WTC11 (cell line): ENCODE measurements at regions not wholly inside any gene's neighbourhood (a gene's known extent, or its start where the extent isn't known, plus 50 kb on each side); places are given as distances from the start of the nearest gene placed in this dataset.

Experiments used
- ATAC-seq: fragments of 200-7000 bp; cut with Tn5 transposase; 2 replicates; pipeline ENCODE4 v1.10.0; 2021; ENCODE audit warnings: mild to moderate bottlenecking, moderate library complexity
- CTCF ChIA-PET: fragments of 300-600 bp; sonication (Branson Sonifier 250); formaldehyde crosslinking; loops from one replicate; lab custom pipeline; 2021; ENCODE audit warnings: antibody characterized with exemption; lab: Charles Lee
- POLR2A ChIA-PET: fragments of 350-600 bp; sonication (Branson Sonifier 250); formaldehyde crosslinking; loops from one replicate; lab custom pipeline; 2021; ENCODE audit warnings: antibody characterized with exemption; lab: Charles Lee
- DNase-seq: peaks from one replicate; pipeline ENCODE4 v3.0.0; 2021; ENCODE audit warnings: low spot score
- H3K27ac Mint-ChIP-seq: 2 replicates; pipeline ENCODE4 v1.8.0; 2021; ENCODE audit warnings: mixed read lengths
- H3K27me3 Mint-ChIP-seq: 2 replicates; pipeline ENCODE4 v1.8.0; 2021; ENCODE audit warnings: low read depth, mild to moderate bottlenecking, moderate library complexity, mixed read lengths
- H3K36me3 Mint-ChIP-seq: 2 replicates; pipeline ENCODE4 v1.8.0; 2021; ENCODE audit warnings: mixed read lengths
- H3K4me1 Mint-ChIP-seq: 2 replicates; pipeline ENCODE4 v1.8.0; 2022; ENCODE audit warnings: mixed read lengths
- H3K4me3 Mint-ChIP-seq: 2 replicates; pipeline ENCODE4 v1.8.0; 2021; ENCODE audit warnings: mild to moderate bottlenecking, moderate library complexity, mixed read lengths
- H3K9me3 Mint-ChIP-seq: 2 replicates; pipeline ENCODE4 v1.8.0; 2021; ENCODE audit warnings: mixed read lengths
- ATF1 ChIP-seq: sonication (generic); formaldehyde crosslinking; IDR thresholded peaks from 2 replicates; pipeline ENCODE4 v1.8.1; 2023; ENCODE audit warnings: mild to moderate bottlenecking, moderate library complexity, missing genetic modification reagents
- ESRRA ChIP-seq: sonication (generic); formaldehyde crosslinking; IDR thresholded peaks from 2 replicates; pipeline ENCODE4 v1.8.1; 2022; ENCODE audit warnings: mild to moderate bottlenecking, missing genetic modification reagents, borderline replicate concordance
- FOXJ3 ChIP-seq: sonication (generic); formaldehyde crosslinking; IDR thresholded peaks from 2 replicates; pipeline ENCODE4 v1.9.0; 2021; ENCODE audit warnings: missing genetic modification reagents, mild to moderate bottlenecking, borderline replicate concordance
- GTF2I ChIP-seq: fragments of 250-450 bp; sonication (Bioruptor Pico); conservative IDR thresholded peaks from 2 replicates; pipeline ENCODE4 v1.4.0; 2021; ENCODE audit warnings: mild to moderate bottlenecking
- HMGA2 ChIP-seq: fragments of 250-450 bp; sonication (Bioruptor Pico); IDR thresholded peaks from 2 replicates; pipeline ENCODE4 v1.4.0; 2021; ENCODE audit warnings: mild to moderate bottlenecking, moderate library complexity
- MXD4 ChIP-seq: fragments of 250-450 bp; sonication (Bioruptor Pico); IDR thresholded peaks from 2 replicates; pipeline ENCODE4 v1.8.0; 2021; ENCODE audit warnings: mild to moderate bottlenecking, moderate library complexity, borderline replicate concordance
- NFATC4 ChIP-seq: fragments of 250-450 bp; sonication (Bioruptor Pico); IDR thresholded peaks from 2 replicates; pipeline ENCODE4 v1.9.0; 2021; ENCODE audit warnings: mild to moderate bottlenecking
- NFE2L1 ChIP-seq: sonication (generic); formaldehyde crosslinking; IDR thresholded peaks from 2 replicates; pipeline ENCODE4 v1.8.1; 2023; ENCODE audit warnings: missing genetic modification reagents
- NR2C2 ChIP-seq: sonication (generic); formaldehyde crosslinking; IDR thresholded peaks from 2 replicates; pipeline ENCODE4 v1.8.0; 2022; ENCODE audit warnings: mild to moderate bottlenecking, missing genetic modification reagents
- ZNF281 ChIP-seq: sonication (generic); formaldehyde crosslinking; IDR thresholded peaks from 2 replicates; pipeline ENCODE4 v1.8.0; 2023; ENCODE audit warnings: mild to moderate bottlenecking, missing genetic modification reagents
- ZNF416 ChIP-seq: fragments of 250-450 bp; sonication (Bioruptor Pico); IDR thresholded peaks from 2 replicates; pipeline ENCODE4 v1.9.0; 2021; ENCODE audit warnings: mild to moderate bottlenecking, inconsistent platforms
- ZNF671 ChIP-seq: fragments of 250-450 bp; sonication (Bioruptor Pico); IDR thresholded peaks from 2 replicates; pipeline ENCODE4 v1.8.0; 2021; ENCODE audit warnings: mild to moderate bottlenecking
- TF ChIP-seq, protein P1 (sequence below): sonication (generic); formaldehyde crosslinking; IDR thresholded peaks from 2 replicates; pipeline ENCODE4 v1.8.0; 2022; ENCODE audit warnings: mild to moderate bottlenecking, missing genetic modification reagents
- TF ChIP-seq, protein P2 (sequence below): sonication (generic); formaldehyde crosslinking; IDR thresholded peaks from 2 replicates; pipeline ENCODE4 v1.8.0; 2023; ENCODE audit warnings: missing genetic modification reagents
- TF ChIP-seq, protein P3 (sequence below): sonication (generic); formaldehyde crosslinking; IDR thresholded peaks from 2 replicates; pipeline ENCODE4 v1.8.0; 2022; ENCODE audit warnings: mild to moderate bottlenecking, missing genetic modification reagents
- TF ChIP-seq, protein P4 (sequence below): fragments of 250-450 bp; sonication (Bioruptor Pico); IDR thresholded peaks from 2 replicates; pipeline ENCODE4 v1.8.0; 2021; ENCODE audit warnings: mild to moderate bottlenecking
- TF ChIP-seq, protein P5 (sequence below): fragments of 250-450 bp; sonication (Bioruptor Pico); IDR thresholded peaks from 2 replicates; pipeline ENCODE4 v1.9.0; 2021; ENCODE audit warnings: mild to moderate bottlenecking, borderline replicate concordance

GRCh38 chr11:27864091-27864491 is 163.8 kb upstream of the BDNF start:
- H3K9me3 Mint-ChIP-seq: no peaks in the 10 kb centered on the region
- ATAC-seq: peak; percentile 35; the same call in 1 of the 2 replicates

GRCh38 chr11:27863637-27864036 is 163.4 kb upstream of the BDNF start:
- H3K4me1 Mint-ChIP-seq: 0 out of 2 replicates have a peak, but pooled peaks cover 7% of the 10 kb centered on the region
- H3K9me3 Mint-ChIP-seq: no peaks in the 10 kb centered on the region
- H3K27me3 Mint-ChIP-seq: peaks cover 11% of the 10 kb centered on the region
- no peaks in the 10 kb centered on the region for H3K36me3 Mint-ChIP-seq
- H3K4me3 Mint-ChIP-seq: no peak overlapping the region
- TF ChIP-seq, protein P1, sequence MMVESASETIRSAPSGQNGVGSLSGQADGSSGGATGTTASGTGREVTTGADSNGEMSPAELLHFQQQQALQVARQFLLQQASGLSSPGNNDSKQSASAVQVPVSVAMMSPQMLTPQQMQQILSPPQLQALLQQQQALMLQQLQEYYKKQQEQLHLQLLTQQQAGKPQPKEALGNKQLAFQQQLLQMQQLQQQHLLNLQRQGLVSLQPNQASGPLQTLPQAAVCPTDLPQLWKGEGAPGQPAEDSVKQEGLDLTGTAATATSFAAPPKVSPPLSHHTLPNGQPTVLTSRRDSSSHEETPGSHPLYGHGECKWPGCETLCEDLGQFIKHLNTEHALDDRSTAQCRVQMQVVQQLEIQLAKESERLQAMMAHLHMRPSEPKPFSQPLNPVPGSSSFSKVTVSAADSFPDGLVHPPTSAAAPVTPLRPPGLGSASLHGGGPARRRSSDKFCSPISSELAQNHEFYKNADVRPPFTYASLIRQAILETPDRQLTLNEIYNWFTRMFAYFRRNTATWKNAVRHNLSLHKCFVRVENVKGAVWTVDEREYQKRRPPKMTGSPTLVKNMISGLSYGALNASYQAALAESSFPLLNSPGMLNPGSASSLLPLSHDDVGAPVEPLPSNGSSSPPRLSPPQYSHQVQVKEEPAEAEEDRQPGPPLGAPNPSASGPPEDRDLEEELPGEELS: no peak
- no peak for TF ChIP-seq ZNF671 (CRISPR knock-in tag)
- no peak for TF ChIP-seq NR2C2 (CRISPR knock-in tag)
- no peak for TF ChIP-seq NFATC4 (CRISPR knock-in tag)
- no peak for TF ChIP-seq ATF1 (CRISPR knock-in tag)
- TF ChIP-seq ESRRA (CRISPR knock-in tag): no peak
- no peak for TF ChIP-seq ZNF281 (CRISPR knock-in tag)
- no peak for TF ChIP-seq NFE2L1
- TF ChIP-seq, protein P2, sequence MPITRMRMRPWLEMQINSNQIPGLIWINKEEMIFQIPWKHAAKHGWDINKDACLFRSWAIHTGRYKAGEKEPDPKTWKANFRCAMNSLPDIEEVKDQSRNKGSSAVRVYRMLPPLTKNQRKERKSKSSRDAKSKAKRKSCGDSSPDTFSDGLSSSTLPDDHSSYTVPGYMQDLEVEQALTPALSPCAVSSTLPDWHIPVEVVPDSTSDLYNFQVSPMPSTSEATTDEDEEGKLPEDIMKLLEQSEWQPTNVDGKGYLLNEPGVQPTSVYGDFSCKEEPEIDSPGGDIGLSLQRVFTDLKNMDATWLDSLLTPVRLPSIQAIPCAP (CRISPR knock-in tag): no peak
- no peak for TF ChIP-seq FOXJ3 (CRISPR knock-in tag)
- TF ChIP-seq, protein P3, sequence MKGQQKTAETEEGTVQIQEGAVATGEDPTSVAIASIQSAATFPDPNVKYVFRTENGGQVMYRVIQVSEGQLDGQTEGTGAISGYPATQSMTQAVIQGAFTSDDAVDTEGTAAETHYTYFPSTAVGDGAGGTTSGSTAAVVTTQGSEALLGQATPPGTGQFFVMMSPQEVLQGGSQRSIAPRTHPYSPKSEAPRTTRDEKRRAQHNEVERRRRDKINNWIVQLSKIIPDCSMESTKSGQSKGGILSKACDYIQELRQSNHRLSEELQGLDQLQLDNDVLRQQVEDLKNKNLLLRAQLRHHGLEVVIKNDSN (CRISPR knock-in tag): no peak
- TF ChIP-seq, all 79 proteins: peak for 0
- peak; percentile 83 for ATAC-seq
- CTCF ChIA-PET: no interaction called here
- no peak for DNase-seq
- POLR2A ChIA-PET: no interaction called here
- H3K27ac Mint-ChIP-seq: no peak overlapping the region

More at GRCh38 chr11:27864091-27864491, 163.8 kb upstream of the BDNF start:
- CTCF ChIA-PET: interaction anchor here (0.8 kb wide), 1 partner anchor 101 kb away, joined by 3 read pairs; no protein-coding TSS in a partner anchor
- Mint-ChIP-seq H3K27me3 (peaks cover 11% of the 10 kb centered on the region), H3K36me3 (no peaks in the 10 kb centered on the region), H3K4me3 (no peak overlapping the region), H3K4me1 (0 out of 2 replicates have a peak, but pooled peaks cover 7% of the 10 kb centered on the region), H3K27ac (no peak overlapping the region)
- no peak for DNase-seq
- POLR2A ChIA-PET: no interaction called here
- TF ChIP-seq HMGA2 (no peak), GTF2I (no peak), MXD4 (CRISPR knock-in tag) (no peak)
- TF ChIP-seq, protein P3 (CRISPR knock-in tag): no peak

DNA sequence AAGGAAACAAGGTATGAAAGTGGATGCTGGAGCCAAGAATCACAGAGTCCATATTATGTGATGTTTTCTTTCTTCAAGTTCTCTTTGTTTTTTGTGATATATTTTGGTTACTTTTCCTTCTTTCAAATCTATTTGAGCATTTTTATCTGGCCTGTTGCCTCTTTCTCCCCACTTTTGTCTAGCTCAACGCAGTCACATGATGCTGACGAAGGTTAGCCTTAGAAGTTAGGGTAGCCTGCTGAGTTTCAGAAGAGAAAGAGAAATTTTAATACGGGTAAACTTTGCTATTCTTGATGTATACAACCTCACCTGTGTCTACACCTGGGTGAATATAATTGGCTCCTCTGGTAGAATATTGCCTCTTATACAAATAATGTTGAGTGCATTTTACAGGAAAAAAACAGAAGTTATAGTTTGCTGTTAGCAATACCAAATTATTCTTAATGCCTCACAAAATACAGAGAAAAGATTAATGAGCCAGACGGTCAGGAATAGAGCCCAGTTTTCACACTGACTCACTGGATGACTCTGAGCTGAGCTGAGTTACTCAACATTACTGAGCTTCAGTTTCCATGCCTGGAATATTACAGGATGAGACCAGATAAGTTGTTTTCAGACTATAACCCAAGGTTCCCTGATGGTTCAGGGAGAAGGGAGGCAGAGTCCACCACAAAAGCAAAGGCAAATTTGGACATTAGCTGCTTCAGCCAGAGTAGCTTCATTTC is 161.6 kb upstream of the BDNF start:
- TF ChIP-seq ATF1 (CRISPR knock-in tag): no peak
- no peak for TF ChIP-seq ZNF416
- TF ChIP-seq, protein P4, sequence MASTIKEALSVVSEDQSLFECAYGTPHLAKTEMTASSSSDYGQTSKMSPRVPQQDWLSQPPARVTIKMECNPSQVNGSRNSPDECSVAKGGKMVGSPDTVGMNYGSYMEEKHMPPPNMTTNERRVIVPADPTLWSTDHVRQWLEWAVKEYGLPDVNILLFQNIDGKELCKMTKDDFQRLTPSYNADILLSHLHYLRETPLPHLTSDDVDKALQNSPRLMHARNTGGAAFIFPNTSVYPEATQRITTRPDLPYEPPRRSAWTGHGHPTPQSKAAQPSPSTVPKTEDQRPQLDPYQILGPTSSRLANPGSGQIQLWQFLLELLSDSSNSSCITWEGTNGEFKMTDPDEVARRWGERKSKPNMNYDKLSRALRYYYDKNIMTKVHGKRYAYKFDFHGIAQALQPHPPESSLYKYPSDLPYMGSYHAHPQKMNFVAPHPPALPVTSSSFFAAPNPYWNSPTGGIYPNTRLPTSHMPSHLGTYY (CRISPR knock-in tag): no peak
- TF ChIP-seq, protein P5, sequence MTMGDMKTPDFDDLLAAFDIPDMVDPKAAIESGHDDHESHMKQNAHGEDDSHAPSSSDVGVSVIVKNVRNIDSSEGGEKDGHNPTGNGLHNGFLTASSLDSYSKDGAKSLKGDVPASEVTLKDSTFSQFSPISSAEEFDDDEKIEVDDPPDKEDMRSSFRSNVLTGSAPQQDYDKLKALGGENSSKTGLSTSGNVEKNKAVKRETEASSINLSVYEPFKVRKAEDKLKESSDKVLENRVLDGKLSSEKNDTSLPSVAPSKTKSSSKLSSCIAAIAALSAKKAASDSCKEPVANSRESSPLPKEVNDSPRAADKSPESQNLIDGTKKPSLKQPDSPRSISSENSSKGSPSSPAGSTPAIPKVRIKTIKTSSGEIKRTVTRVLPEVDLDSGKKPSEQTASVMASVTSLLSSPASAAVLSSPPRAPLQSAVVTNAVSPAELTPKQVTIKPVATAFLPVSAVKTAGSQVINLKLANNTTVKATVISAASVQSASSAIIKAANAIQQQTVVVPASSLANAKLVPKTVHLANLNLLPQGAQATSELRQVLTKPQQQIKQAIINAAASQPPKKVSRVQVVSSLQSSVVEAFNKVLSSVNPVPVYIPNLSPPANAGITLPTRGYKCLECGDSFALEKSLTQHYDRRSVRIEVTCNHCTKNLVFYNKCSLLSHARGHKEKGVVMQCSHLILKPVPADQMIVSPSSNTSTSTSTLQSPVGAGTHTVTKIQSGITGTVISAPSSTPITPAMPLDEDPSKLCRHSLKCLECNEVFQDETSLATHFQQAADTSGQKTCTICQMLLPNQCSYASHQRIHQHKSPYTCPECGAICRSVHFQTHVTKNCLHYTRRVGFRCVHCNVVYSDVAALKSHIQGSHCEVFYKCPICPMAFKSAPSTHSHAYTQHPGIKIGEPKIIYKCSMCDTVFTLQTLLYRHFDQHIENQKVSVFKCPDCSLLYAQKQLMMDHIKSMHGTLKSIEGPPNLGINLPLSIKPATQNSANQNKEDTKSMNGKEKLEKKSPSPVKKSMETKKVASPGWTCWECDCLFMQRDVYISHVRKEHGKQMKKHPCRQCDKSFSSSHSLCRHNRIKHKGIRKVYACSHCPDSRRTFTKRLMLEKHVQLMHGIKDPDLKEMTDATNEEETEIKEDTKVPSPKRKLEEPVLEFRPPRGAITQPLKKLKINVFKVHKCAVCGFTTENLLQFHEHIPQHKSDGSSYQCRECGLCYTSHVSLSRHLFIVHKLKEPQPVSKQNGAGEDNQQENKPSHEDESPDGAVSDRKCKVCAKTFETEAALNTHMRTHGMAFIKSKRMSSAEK (CRISPR knock-in tag): no peak
- ChIA-PET CTCF (no interaction called here), POLR2A (no interaction called here)
- H3K27me3 Mint-ChIP-seq: no peaks in the 10 kb centered on the region; the same call in 1 of the 2 replicates
- no peak overlapping the region for H3K27ac Mint-ChIP-seq
- no peak overlapping the region for H3K4me3 Mint-ChIP-seq
- H3K9me3 Mint-ChIP-seq: no peaks in the 10 kb centered on the region
- 0 out of 2 replicates have a peak, but pooled peaks cover 7% of the 10 kb centered on the region for H3K4me1 Mint-ChIP-seq
- no peaks in the 10 kb centered on the region for H3K36me3 Mint-ChIP-seq
- ATAC-seq: no peak
- DNase-seq: no peak
